A549 (cell line): ENCODE measurements at regions not wholly inside any gene's neighbourhood (a gene's known extent, or its start where the extent isn't known, plus 50 kb on each side); places are given as distances from the start of the nearest gene placed in this dataset.

Source experiments
- ATAC-seq, 2 experiments: fragments of 200-7000 bp in 1 of 2; fragments of >200 bp in 1 of 2; cut with Nextera tagmentation in 1 of 2; cut with Tn5 transposase in 1 of 2; 3 replicates each; pipeline versions ENCODE4 v1.8.0 to v1.9.1; 2018 to 2020; ENCODE audit warnings: mild to moderate bottlenecking in 1 of 2, moderate library complexity in 1 of 2
- CTCF ChIA-PET: fragments of 300-600 bp; sonication (Branson Sonifier 250); formaldehyde crosslinking; extraction: SDS; loops from one replicate; lab custom pipeline; 2021; ENCODE audit warnings: antibody characterized with exemption, inconsistent platforms; lab: Yijun Ruan, JAX
- POLR2A ChIA-PET: fragments of 350-600 bp; formaldehyde crosslinking; extraction: SDS; loops from one replicate; lab custom pipeline; 2021; ENCODE audit warnings: antibody characterized with exemption, inconsistent platforms; lab: Yijun Ruan, JAX
- DNase-seq, 2 experiments: peaks; one replicate each; pipeline versions ENCODE4 v3.0.0 to v3.0.0-alpha.2; 2011 to 2016; ENCODE audit warnings: low read depth in 1 of 2, low spot score in 1 of 2
- FAIRE-seq: peaks from 2 replicates; lab custom pipeline; 2011; peaks lifted over from hg19 to GRCh38; lab: Jason Lieb, UNC
- H3K27ac ChIP-seq, 2 experiments: fragments of >200 bp; sonication (Bioruptor Twin); formaldehyde crosslinking; 3 replicates each; pipeline ENCODE4 v1.5.1; 2016 to 2017
- H3K4me1 ChIP-seq: fragments of >200 bp; sonication (Bioruptor Twin); formaldehyde crosslinking; 3 replicates; pipeline ENCODE4 v1.6.1; 2016
- H3K4me2 ChIP-seq: fragments of >200 bp; sonication (Bioruptor Twin); formaldehyde crosslinking; 3 replicates; pipeline ENCODE4 v1.6.1; 2016
- H3K4me3 ChIP-seq: fragments of >200 bp; sonication (Bioruptor Twin); formaldehyde crosslinking; 3 replicates; pipeline ENCODE4 v1.5.1; 2016
- H3K9me3 ChIP-seq: fragments of >200 bp; sonication (Bioruptor Twin); formaldehyde crosslinking; 3 replicates; pipeline ENCODE4 v1.6.1; 2016
- ATOH8 ChIP-seq: fragments of 250-450 bp; sonication (Bioruptor Pico); IDR thresholded peaks from 2 replicates; pipeline ENCODE4 v1.5.0; 2020; ENCODE audit warnings: low read depth, mild to moderate bottlenecking, moderate library complexity
- CEBPB ChIP-seq, 2 experiments: fragments of >200 bp in 1 of 2; sonication (Bioruptor Twin) in 1 of 2; formaldehyde crosslinking in 1 of 2; IDR thresholded peaks; 2 replicates each; pipeline ENCODE4 v1.6.1; 2012 to 2016
- FOSB ChIP-seq: fragments of 250-450 bp; sonication (Bioruptor Pico); IDR thresholded peaks from 2 replicates; pipeline ENCODE4 v1.5.0; 2020; ENCODE audit warnings: mild to moderate bottlenecking, moderate library complexity
- FOSL2 ChIP-seq, 2 experiments: fragments of 450-650 bp in 1 of 2; fragments of >200 bp in 1 of 2; sonication (Bioruptor Twin) in 1 of 2; formaldehyde crosslinking; IDR thresholded peaks; 2 replicates each; pipeline versions ENCODE4 v1.5.0 to v1.6.1; 2016 to 2020; ENCODE audit warnings: mild to moderate bottlenecking in 1 of 2, moderate library complexity in 1 of 2
- HEYL ChIP-seq: fragments of 250-450 bp; sonication (Bioruptor Pico); IDR thresholded peaks from 2 replicates; pipeline ENCODE4 v1.8.0; 2021; ENCODE audit warnings: mild to moderate bottlenecking, moderate library complexity
- MAZ ChIP-seq: fragments of 150-350 bp; IDR thresholded peaks from 2 replicates; pipeline ENCODE4 v1.6.1; 2014; ENCODE audit warnings: antibody characterized with exemption, low read depth, low read length, borderline replicate concordance
- NFE2L2 ChIP-seq: fragments of 150-350 bp; conservative IDR thresholded peaks from 2 replicates; pipeline ENCODE4 v1.6.1; 2014; ENCODE audit warnings: low read length
- NPAS2 ChIP-seq: fragments of 250-450 bp; sonication (Bioruptor Pico); IDR thresholded peaks from 2 replicates; pipeline ENCODE4 v1.8.0; 2022; ENCODE audit warnings: mild to moderate bottlenecking, moderate library complexity, borderline replicate concordance
- PHF8 ChIP-seq: fragments of 200-600 bp; sonication (generic); IDR thresholded peaks from 2 replicates; pipeline ENCODE4 v1.6.1; 2016; ENCODE audit warnings: low read depth, mild to moderate bottlenecking, antibody characterized with exemption, moderate library complexity, borderline replicate concordance
- POLR2A ChIP-seq: IDR thresholded peaks from 2 replicates; pipeline ENCODE4 v1.6.1; 2012; ENCODE audit warnings: mild to moderate bottlenecking, low read length
- POLR2AphosphoS2 ChIP-seq: conservative IDR thresholded peaks from 2 replicates; pipeline ENCODE4 v1.6.1; 2012; ENCODE audit warnings: low read length, improper control_type of control experiment, inconsistent platforms
- RFX5 ChIP-seq: fragments of 450-650 bp; IDR thresholded peaks from 2 replicates; pipeline ENCODE4 v1.7.1; 2014; ENCODE audit warnings: antibody characterized with exemption, mild to moderate bottlenecking, moderate library complexity
- RNF2 ChIP-seq: fragments of 200-600 bp; sonication (generic); IDR thresholded peaks from 2 replicates; pipeline ENCODE4 v1.6.1; 2016; ENCODE audit warnings: low read depth, mild to moderate bottlenecking, antibody characterized with exemption, moderate library complexity, borderline replicate concordance
- TP53 ChIP-seq: fragments of 250-450 bp; sonication (Bioruptor Pico); IDR thresholded peaks from 2 replicates; pipeline ENCODE4 v1.5.0; 2021; ENCODE audit warnings: mild to moderate bottlenecking, moderate library complexity
- WGBS: methylation state at CpG from one replicate; pipeline ENCODE4 v1.1.6; 2017; ENCODE audit errors: missing lambda C conversion rate; 5-methylcytosine and 5-hydroxymethylcytosine counted together
- TF ChIP-seq, protein P1 (sequence below): fragments of 200-600 bp; sonication (generic); IDR thresholded peaks from 2 replicates; pipeline ENCODE4 v1.6.1; 2016; ENCODE audit warnings: antibody characterized with exemption, mild to moderate bottlenecking, moderate library complexity
- TF ChIP-seq, protein P2 (sequence below): fragments of 250-450 bp; sonication (Bioruptor Pico); IDR thresholded peaks from 2 replicates; pipeline ENCODE4 v1.5.0; 2021; ENCODE audit warnings: mild to moderate bottlenecking, moderate library complexity, borderline replicate concordance

GRCh38 chr13:40125336-40125735 is 469.9 kb downstream of the COG6 start:
- Histone ChIP-seq H3K4me1 (no peaks in the 10 kb centered on the region), H3K4me3 (no peak overlapping the region), H3K4me2 (no peak overlapping the region), H3K9me3 (no peaks in the 10 kb centered on the region), H3K27ac (no peak overlapping the region)
- WGBS, result 87% methylated on average over 3 of the region's 3 CpGs
- TF ChIP-seq FOSB (no peak), POLR2A (no peak), ATOH8 (CRISPR knock-in tag) (no peak), NPAS2 (no peak), NFE2L2 (no peak), PHF8 (no peak), CEBPB (IDR thresholded peaks at IDR 0.05) (no peak), FOSL2 (IDR thresholded peaks at IDR 0.05) (no peak), FOSL2 (CRISPR knock-in tag; IDR thresholded peaks at IDR 0.05) (no peak)
- TF ChIP-seq, protein P1, sequence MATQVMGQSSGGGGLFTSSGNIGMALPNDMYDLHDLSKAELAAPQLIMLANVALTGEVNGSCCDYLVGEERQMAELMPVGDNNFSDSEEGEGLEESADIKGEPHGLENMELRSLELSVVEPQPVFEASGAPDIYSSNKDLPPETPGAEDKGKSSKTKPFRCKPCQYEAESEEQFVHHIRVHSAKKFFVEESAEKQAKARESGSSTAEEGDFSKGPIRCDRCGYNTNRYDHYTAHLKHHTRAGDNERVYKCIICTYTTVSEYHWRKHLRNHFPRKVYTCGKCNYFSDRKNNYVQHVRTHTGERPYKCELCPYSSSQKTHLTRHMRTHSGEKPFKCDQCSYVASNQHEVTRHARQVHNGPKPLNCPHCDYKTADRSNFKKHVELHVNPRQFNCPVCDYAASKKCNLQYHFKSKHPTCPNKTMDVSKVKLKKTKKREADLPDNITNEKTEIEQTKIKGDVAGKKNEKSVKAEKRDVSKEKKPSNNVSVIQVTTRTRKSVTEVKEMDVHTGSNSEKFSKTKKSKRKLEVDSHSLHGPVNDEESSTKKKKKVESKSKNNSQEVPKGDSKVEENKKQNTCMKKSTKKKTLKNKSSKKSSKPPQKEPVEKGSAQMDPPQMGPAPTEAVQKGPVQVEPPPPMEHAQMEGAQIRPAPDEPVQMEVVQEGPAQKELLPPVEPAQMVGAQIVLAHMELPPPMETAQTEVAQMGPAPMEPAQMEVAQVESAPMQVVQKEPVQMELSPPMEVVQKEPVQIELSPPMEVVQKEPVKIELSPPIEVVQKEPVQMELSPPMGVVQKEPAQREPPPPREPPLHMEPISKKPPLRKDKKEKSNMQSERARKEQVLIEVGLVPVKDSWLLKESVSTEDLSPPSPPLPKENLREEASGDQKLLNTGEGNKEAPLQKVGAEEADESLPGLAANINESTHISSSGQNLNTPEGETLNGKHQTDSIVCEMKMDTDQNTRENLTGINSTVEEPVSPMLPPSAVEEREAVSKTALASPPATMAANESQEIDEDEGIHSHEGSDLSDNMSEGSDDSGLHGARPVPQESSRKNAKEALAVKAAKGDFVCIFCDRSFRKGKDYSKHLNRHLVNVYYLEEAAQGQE, result no peak
- POLR2A ChIA-PET, result no interaction called here
- FAIRE-seq, result no peak
- no peak for ATAC-seq
- CTCF ChIA-PET, result no interaction called here
- no peak for DNase-seq

GRCh38 chr13:40126306-40127085 is 471.0 kb downstream of the COG6 start:
- ATAC-seq, result no peak
- WGBS, result 98% methylated on average over 7 of the region's 7 CpGs
- no peak overlapping the region for H3K27ac ChIP-seq
- H3K9me3 ChIP-seq, result no peaks in the 10 kb centered on the region
- POLR2A ChIA-PET, result no interaction called here
- no peak for DNase-seq
- H3K4me2 ChIP-seq, result no peak overlapping the region
- CTCF ChIA-PET, result no interaction called here
- no peak overlapping the region for H3K4me3 ChIP-seq
- TF ChIP-seq HEYL (CRISPR knock-in tag) (no peak), TP53 (CRISPR knock-in tag) (no peak), RNF2 (no peak)
- H3K4me1 ChIP-seq, result no peaks in the 10 kb centered on the region
- no peak for FAIRE-seq

DNA sequence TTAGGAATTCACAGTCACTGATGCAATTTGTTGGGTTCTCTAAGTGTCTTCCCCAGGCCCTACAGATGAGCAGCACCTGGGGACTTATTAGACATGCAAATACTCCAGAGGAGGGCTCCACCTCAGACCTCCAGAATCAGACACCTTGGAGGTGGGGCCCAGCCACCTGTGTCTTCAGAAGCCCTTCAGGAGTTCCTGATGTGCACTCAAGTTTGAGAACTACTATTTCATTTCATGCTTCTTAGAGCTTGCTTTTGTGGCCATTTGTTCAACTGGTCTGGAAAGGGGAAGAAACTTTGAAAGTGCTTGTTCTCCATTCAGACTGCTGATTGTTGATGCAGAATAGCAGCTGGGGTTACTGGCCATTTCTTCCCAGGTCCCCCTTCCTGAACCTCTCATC is 472.0 kb downstream of the COG6 start:
- Histone ChIP-seq H3K4me2 (no peak overlapping the region), H3K4me1 (no peaks in the 10 kb centered on the region), H3K9me3 (0 out of 3 replicates have a peak, but pooled peaks cover 2% of the 10 kb centered on the region), H3K4me3 (no peak overlapping the region), H3K27ac (no peak overlapping the region)
- FAIRE-seq, result no peak
- ChIA-PET POLR2A (no interaction called here), CTCF (no interaction called here)
- TF ChIP-seq RFX5, result no peak
- TF ChIP-seq, protein P2, sequence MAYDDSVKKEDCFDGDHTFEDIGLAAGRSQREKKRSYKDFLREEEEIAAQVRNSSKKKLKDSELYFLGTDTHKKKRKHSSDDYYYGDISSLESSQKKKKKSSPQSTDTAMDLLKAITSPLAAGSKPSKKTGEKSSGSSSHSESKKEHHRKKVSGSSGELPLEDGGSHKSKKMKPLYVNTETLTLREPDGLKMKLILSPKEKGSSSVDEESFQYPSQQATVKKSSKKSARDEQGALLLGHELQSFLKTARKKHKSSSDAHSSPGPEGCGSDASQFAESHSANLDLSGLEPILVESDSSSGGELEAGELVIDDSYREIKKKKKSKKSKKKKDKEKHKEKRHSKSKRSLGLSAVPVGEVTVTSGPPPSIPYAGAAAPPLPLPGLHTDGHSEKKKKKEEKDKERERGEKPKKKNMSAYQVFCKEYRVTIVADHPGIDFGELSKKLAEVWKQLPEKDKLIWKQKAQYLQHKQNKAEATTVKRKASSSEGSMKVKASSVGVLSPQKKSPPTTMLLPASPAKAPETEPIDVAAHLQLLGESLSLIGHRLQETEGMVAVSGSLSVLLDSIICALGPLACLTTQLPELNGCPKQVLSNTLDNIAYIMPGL (CRISPR knock-in tag), result no peak
- TF ChIP-seq POLR2AphosphoS2, result no peak
- no peak for TF ChIP-seq MAZ
- no peak for TF ChIP-seq TP53 (CRISPR knock-in tag)
- no peak for ATAC-seq
- no peak for DNase-seq
